KMS-11 (cell line): ENCODE measurements at regions not wholly inside any gene's neighbourhood (a gene's known extent, or its start where the extent isn't known, plus 50 kb on each side); places are given as distances from the start of the nearest gene placed in this dataset.

ENCODE experiments used
- H2AFZ ChIP-seq: fragments of 200-600 bp; sonication (generic); 2 replicates; pipeline ENCODE4 v1.6.1; 2016; ENCODE audit warnings: antibody characterized with exemption, mixed run types, low read depth
- H3K27ac ChIP-seq: fragments of 200-600 bp; sonication (generic); 2 replicates; pipeline ENCODE4 v1.6.1; 2016; ENCODE audit warnings: mild to moderate bottlenecking, mixed run types
- H3K27me3 ChIP-seq: fragments of 200-600 bp; sonication (generic); 2 replicates; pipeline ENCODE4 v1.6.1; 2017; ENCODE audit warnings: mild to moderate bottlenecking, low read depth, mixed run types, moderate library complexity; ENCODE audit not compliant: insufficient read depth
- H3K36me3 ChIP-seq: fragments of 200-600 bp; sonication (generic); 2 replicates; pipeline ENCODE4 v1.6.1; 2017; ENCODE audit warnings: mild to moderate bottlenecking, mixed run types; ENCODE audit not compliant: insufficient read depth
- H3K4me1 ChIP-seq: fragments of 200-600 bp; sonication (generic); 2 replicates; pipeline ENCODE4 v1.6.1; 2016; ENCODE audit warnings: mild to moderate bottlenecking, low read depth, mixed run types; ENCODE audit not compliant: poor library complexity, severe bottlenecking
- H3K4me2 ChIP-seq: fragments of 200-600 bp; sonication (generic); 2 replicates; pipeline ENCODE4 v1.7.0; 2016; ENCODE audit warnings: mild to moderate bottlenecking, mixed run types
- H3K4me3 ChIP-seq: fragments of 200-600 bp; sonication (generic); IDR thresholded peaks from 2 replicates; pipeline ENCODE4 v1.6.1; 2017; ENCODE audit warnings: low read depth, low read length, mixed read lengths; ENCODE audit not compliant: insufficient read depth
- H3K79me2 ChIP-seq: fragments of 200-600 bp; sonication (generic); 2 replicates; pipeline ENCODE4 v1.6.1; 2016; ENCODE audit warnings: low read depth, mixed run types; ENCODE audit not compliant: insufficient read depth
- H3K9ac ChIP-seq: fragments of 200-600 bp; sonication (generic); 2 replicates; pipeline ENCODE4 v1.6.1; 2016; ENCODE audit warnings: mild to moderate bottlenecking, mixed run types
- H4K20me1 ChIP-seq: fragments of 200-600 bp; sonication (generic); 2 replicates; pipeline ENCODE4 v1.6.1; 2016; ENCODE audit warnings: mild to moderate bottlenecking, mixed run types; ENCODE audit not compliant: insufficient read depth
- TF ChIP-seq, protein P1 (sequence below): fragments of 200-600 bp; sonication (generic); conservative IDR thresholded peaks from 2 replicates; pipeline ENCODE4 v1.6.1; 2017; ENCODE audit warnings: low read depth, mild to moderate bottlenecking, antibody characterized with exemption, low read length, moderate library complexity, mixed read lengths

DNA sequence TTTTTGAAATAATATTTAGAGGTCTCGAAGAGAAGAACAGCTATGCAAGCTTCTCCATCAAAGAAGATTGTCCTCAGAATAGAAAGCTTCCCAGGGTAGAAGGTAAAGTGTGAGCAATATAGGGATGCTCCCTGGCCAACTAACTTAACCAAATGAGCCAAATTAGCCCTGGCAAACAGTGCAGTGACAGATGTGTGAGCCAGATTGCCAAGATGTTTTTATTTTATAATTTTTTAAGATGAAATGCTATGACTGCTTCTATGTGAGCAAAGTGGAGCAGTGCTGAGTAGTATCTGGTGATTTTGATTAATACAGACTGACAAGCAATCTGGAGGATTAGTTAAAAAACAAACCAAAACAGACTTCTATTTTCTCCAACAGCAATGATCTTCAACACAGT lies 202.1 kb downstream of the NOVA1 start:
- H3K4me3 ChIP-seq, result no peak overlapping the region
- H3K4me2 ChIP-seq, result no peak overlapping the region
- H3K36me3 ChIP-seq, result no peaks in the 10 kb centered on the region
- no peak overlapping the region for H2AFZ ChIP-seq
- no peaks in the 10 kb centered on the region for H3K79me2 ChIP-seq
- TF ChIP-seq, protein P1, sequence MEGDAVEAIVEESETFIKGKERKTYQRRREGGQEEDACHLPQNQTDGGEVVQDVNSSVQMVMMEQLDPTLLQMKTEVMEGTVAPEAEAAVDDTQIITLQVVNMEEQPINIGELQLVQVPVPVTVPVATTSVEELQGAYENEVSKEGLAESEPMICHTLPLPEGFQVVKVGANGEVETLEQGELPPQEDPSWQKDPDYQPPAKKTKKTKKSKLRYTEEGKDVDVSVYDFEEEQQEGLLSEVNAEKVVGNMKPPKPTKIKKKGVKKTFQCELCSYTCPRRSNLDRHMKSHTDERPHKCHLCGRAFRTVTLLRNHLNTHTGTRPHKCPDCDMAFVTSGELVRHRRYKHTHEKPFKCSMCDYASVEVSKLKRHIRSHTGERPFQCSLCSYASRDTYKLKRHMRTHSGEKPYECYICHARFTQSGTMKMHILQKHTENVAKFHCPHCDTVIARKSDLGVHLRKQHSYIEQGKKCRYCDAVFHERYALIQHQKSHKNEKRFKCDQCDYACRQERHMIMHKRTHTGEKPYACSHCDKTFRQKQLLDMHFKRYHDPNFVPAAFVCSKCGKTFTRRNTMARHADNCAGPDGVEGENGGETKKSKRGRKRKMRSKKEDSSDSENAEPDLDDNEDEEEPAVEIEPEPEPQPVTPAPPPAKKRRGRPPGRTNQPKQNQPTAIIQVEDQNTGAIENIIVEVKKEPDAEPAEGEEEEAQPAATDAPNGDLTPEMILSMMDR, result no peak
- no peaks in the 10 kb centered on the region for H3K4me1 ChIP-seq
- H3K27me3 ChIP-seq, result no peaks in the 10 kb centered on the region
- no peak overlapping the region for H3K9ac ChIP-seq
- H4K20me1 ChIP-seq, result no peaks in the 10 kb centered on the region
- no peak overlapping the region for H3K27ac ChIP-seq

DNA sequence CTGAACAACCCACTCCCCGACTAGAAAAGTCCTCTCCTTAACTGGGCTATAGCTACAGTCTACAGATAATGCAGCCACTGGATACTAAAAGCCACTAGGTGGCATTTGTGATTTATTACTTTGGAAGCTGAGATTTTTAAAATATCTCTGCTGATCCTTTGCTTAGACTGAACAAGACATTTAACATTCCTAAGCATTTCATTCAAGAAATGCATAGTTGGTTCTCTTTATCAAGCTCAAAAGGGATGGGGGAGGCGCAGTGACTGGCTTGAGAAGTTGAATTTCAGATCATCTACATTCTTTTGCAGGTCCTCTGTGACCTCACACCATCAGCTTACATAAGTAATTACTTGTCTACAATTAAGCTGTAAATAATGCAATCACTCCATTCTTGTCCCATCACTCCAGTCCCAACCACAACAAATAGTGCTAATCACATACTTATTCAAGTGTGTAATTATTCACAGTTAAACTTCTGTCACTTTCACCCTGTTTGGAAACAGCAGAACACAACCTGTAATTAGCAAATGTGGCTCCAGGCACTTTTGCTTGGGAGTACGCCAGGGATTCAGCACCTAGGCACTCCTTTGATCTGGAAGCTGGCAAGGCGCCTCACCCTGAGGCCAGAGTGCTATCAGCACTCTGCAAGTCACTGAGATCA lies 203.6 kb downstream of the NOVA1 start:
- Histone ChIP-seq H3K27me3 (no peaks in the 10 kb centered on the region), H3K79me2 (no peaks in the 10 kb centered on the region), H4K20me1 (no peaks in the 10 kb centered on the region), H3K9ac (no peak overlapping the region), H3K4me1 (no peaks in the 10 kb centered on the region), H3K36me3 (no peaks in the 10 kb centered on the region), H3K4me2 (no peak overlapping the region), H3K27ac (no peak overlapping the region), H2AFZ (no peak overlapping the region), H3K4me3 (no peak overlapping the region)
- TF ChIP-seq, protein P1, result no peak

DNA sequence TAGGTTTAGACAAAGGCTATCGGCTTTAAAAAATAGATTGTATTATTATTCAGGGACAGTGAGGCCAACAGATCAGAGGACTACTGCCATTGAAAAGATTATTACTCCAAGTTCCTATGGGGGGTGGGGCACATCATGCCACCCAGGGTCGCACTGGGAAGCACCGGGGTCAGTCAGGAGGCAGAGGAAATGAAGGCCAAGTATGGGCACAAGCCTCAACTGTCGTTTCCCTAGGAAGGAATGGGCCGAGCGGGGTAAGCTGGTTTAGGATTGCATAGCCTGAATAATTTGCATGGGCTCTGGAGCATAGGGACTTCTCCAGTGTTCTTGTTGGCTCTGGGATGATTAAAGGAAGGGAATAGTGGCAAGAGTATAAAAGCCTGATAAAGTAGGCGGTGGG lies 205.3 kb downstream of the NOVA1 start:
- Histone ChIP-seq H3K9ac (no peak overlapping the region), H4K20me1 (no peaks in the 10 kb centered on the region), H3K4me2 (no peak overlapping the region), H3K36me3 (no peaks in the 10 kb centered on the region), H3K27ac (no peak overlapping the region), H3K4me3 (no peak overlapping the region), H2AFZ (no peak overlapping the region), H3K4me1 (no peaks in the 10 kb centered on the region), H3K27me3 (no peaks in the 10 kb centered on the region), H3K79me2 (no peaks in the 10 kb centered on the region)
- TF ChIP-seq, protein P1, result no peak

DNA sequence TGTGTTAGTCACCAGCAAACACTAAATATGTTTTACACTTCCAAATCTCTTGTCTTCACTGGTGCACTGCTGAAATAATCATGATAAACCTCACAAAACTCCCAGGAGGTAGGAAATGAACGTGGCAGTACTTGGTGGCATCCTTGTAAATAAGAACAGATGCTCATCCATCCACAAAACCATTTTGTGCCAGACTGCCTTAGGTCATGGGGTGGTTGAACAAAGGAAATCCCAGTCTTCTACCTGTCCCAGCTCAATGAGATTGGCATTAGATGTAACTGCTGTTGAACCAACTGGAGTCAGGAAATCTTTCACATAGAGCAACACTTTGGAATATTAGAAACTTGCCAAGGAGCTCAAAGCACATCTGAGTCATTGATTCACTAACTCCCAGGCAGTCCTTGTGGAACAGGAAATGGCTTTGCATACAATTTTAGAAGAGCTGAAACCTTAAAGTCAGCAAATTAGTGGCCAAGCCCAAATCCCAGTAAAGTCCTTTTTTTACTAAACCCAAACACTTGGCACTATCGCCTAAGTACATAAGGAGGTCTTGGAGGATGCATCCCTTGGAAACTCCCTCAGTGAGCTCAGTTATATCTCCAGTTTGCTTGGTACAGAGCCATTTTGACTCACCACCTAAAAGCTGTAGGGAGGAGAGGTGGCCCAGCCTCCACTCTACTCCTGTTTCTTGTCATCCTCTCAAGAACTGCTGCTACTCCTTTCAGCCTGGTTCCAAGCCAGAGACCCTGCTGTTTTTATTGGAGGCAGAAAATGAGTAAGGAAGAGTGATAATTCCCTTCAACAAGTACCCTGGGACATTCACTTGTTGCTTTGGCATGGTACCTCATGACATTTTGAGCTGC lies 208.0 kb downstream of the NOVA1 start:
- no peak overlapping the region for H3K9ac ChIP-seq
- no peak overlapping the region for H3K27ac ChIP-seq
- no peak overlapping the region for H3K4me2 ChIP-seq
- H3K36me3 ChIP-seq, result no peaks in the 10 kb centered on the region
- no peaks in the 10 kb centered on the region for H3K4me1 ChIP-seq
- no peak overlapping the region for H3K4me3 ChIP-seq
- no peaks in the 10 kb centered on the region for H3K27me3 ChIP-seq
- H2AFZ ChIP-seq, result no peak overlapping the region
- TF ChIP-seq, protein P1, result no peak
- no peaks in the 10 kb centered on the region for H4K20me1 ChIP-seq
- no peaks in the 10 kb centered on the region for H3K79me2 ChIP-seq
